NCI-H524 (cell line): ENCODE measurements at regions not wholly inside any gene's neighbourhood (a gene's known extent, or its start where the extent isn't known, plus 50 kb on each side); places are given as distances from the start of the nearest gene placed in this dataset.
"Not testable (repeated sequence)": the region's sequence is repeated elsewhere in the genome, so short reads cannot be mapped to it uniquely, and the experiment has no call there.

Experiments used
- DNase-seq, 2 experiments: peaks; one replicate each; lab custom pipeline; 2025; lab: John Stamatoyannopoulos, UW

- DNase-seq = no peak
These were observed 486.6 kb downstream of the SETD4 start for GRCh38 chr21:35573472-35574374.

DNA sequence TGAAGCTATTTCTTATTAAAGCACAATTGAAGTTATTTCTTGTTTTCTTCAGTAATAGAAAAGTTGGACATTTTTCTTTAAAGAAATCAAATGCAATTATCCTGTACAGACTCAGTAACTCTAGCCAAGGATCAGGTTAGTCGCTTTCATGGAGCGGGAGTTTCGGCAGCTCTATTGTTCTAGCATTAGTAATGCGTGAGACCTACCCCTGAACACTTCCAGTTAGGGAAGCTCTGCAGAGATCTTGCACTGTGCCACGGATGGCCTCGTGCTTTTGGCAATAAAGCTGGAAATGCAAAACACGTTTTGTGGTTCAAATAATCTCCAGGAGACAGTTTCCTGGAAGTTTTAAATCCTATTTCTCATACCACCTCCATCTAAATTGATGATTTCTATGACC is 488.4 kb downstream of the SETD4 start:
- DNase-seq = no peak

DNA sequence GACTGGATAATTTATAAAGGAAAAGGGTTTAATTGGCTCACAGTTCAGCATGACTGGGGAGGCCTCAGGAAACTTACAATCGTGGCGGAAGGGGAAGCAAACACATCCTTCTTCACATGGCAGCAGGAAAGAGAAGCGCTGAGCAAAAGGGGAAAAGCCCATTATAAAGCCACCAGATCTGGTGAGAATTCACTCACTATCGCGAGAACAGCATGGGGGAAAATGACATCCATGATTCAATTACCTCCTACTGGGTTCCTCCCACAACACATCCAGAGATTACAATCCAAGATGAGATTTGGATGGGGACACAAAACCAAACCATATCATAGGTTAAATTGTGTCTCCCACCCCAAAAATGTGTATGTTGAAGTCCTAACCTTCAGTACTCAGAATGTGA is 491.7 kb downstream of the SETD4 start:
- DNase-seq = no peak

DNA sequence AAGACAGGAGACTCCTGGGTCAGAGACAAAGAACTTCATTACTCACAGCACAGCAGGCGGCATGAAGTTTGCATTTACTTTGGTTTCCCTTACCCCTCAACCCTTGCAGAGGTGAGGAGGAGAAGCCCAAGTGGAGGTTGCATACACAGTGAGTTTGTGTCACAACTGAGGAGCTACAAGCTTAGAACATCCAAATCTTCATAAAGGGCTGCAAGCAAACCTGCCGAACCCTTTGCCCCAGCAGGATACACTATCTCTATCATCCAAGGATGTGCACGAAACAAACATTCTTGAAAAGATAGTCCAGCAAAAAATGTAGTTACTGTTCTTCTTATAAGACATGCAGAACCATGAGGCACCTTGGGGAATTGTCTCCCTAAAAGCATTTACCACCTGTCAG is 493.5 kb downstream of the SETD4 start:
- DNase-seq = no peak

DNA sequence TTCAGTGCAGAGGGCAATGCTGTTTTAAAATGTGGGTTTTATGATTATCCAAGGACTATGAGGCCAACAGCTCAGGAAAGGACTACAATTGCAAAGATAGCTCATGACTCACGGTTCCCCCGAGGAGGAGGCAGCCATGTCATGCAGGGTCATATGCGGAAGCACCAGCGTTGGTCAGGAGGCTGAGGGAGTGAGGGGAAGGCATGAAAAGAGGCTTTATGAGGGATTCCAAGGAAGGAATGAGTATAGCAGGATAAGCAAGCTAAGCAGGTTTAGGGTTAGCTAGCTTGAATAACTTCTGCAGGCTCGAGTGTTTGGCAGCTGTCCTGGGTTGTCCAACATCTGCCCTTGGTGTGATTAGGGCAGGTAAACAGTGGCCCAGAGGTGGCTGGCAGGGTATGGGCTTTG is 495.1 kb downstream of the SETD4 start:
- DNase-seq = no peak

DNA sequence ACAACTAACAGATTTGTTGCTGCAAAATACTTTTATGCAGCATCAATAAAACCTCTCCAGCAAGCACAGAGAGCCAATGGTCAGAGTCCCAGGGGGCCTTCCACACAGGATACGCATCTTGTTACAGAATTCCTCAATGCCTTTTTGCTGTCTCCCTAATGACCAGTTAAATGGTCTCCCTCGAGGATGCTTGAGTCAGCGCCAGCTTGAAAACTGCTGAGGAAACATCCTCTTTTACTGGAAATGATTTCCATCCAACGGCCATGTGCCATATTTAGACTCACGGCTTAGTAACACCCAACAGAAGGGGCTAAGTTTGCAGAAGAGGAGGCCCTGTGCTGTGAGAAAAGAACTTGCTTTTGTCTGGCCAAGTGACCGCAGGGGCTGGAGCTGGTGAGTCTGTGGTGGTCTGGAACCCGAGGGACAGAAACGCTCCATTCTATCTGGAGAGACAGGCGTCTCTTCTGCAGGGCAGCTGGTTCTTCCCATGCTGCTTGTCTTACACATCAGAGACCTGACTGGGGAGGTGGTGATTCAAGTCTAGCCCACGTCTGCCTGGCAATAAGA is 496.4 kb downstream of the SETD4 start:
- DNase-seq = peak in 1 of 2 experiments; percentile 17

DNA sequence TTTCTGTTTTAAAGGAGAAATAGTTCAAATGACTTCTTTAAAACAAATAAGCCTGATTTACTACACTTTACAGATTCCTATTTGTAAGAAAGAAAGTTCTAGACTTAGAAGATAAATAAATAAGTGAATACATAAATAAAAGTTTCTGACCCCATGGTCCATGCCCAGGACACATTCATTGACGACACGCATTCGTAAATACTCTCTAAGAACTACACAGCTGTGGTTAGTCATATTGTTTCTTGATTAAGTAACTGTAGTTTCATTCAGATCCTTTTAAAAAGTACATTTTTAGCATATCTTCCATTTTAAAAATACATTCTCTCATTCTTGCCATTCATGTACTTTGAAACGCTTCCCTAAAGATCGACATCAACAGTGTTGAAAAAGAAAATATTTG is 497.4 kb downstream of the SETD4 start:
- DNase-seq = no peak

GRCh38 chr21:35561116-35561515 is 499.2 kb downstream of the SETD4 start:
- DNase-seq = no peak

DNA sequence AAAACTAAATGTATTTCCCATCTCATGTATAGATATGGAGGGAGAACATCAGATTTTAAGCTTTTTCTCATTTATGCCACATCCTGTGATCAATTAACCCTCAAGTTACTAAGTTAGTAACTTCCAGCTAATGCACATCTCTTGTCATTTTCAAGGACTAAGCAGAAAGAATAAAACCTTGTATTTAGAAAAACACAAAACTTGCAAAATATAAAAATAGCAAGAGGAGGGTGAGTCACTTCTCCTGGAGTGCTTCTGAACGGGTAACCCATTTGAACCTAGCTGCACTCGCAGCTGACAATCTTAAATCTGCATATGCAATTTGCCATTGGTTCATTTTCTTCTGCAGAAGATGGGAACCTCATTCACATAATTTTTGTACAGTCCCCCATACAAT is 500.5 kb downstream of the SETD4 start:
- no peak for DNase-seq

- no peak for DNase-seq
These were observed 501.0 kb downstream of the SETD4 start for GRCh38 chr21:35559128-35559828.

DNA sequence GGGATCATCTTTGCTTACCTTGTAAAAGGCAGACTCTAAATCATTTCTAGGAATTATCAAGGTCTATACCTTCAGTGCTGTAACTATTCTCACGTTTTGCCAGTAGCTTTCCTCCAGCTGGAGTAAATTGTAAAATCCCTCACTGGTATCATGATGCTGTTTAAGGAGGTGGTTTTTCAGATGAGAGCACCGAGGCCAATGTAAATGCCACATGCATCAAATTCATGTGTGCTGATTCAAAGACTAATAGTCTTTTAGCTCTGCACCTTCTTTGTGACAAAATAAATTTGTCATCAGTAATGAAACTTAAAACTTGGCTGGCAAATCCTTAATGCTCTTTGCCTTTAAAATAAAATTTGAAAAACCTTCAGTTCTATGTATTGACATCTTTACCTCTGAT is 503.8 kb downstream of the SETD4 start:
- DNase-seq = no peak

DNA sequence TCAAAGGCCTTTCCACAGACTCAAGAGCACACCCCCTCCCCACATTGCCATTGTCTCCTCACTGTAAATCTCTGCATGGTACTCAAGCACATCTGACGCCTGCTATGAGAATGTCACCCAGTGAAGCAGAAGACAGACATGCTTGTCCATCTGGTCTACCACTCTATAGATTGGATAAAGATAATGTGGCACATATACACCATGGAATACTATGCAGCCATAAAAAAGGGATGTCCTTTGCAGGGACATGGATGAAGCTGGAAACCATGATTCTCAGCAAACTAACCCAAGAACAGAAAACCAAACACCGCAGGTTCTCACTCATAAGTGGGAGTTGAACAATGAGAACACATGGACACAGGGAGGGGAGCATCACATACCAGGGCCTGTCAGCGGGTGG is 503.4 kb upstream of the RUNX1 start:
- DNase-seq = not testable (repeated sequence)

DNA sequence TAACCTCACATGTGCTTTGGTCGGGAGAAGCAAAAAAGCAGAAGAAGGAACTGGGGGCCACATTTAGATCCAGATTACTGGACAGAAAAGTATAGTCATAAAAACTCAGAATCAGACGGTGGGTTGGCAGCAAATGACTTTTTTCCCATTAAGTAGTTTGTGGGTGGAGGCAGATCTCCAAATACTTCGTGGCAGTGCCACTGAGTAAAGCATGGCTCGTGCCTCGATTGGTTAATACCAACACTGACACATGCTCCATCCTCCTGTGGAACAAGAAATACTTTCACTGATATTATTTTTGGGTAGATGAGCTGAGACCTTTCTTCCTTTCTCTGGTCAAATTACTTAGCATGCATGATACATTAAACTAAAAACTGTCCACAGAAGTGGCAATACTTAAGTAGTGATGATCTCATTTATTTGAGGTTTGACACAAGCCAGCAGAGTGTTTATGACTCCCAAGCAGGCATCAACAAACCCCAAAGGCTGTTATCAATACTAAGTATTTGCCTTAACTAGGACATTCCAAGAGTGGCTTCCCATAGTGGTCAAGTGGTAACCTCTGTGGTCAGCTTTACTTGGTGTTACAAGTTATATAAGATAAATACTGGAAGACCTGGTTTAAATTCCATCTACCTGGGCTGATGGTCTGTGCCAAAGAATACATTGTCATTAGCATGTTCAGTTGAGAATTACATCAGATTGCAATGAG is 500.0 kb upstream of the RUNX1 start:
- no peak for DNase-seq

- DNase-seq = no peak
These were observed 499.1 kb upstream of the RUNX1 start for GRCh38 chr21:35547946-35548774.

DNA sequence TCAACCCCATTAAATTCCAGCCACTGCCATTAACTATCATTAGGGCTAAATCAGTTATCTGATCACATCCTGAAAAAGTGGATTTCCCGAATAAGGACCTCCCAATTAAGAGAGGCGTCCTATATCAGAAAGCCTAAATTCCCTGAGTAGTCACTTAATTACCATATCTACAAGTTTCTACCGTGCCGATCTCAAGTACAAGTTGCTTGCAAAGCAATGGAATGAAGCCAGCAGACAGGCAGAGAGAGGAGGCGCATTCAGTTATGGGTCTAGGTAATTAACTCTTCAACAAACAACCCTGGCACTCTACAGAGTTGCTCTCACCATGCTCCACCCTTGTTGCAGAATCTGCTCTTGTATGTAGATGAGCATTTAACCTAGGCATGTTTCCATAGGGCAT is 494.6 kb upstream of the RUNX1 start:
- no peak for DNase-seq

- no peak for DNase-seq
These were observed 492.0 kb upstream of the RUNX1 start for GRCh38 chr21:35540950-35541638.

GRCh38 chr21:35538386-35538785 is 489.3 kb upstream of the RUNX1 start:
- DNase-seq = no peak

DNA sequence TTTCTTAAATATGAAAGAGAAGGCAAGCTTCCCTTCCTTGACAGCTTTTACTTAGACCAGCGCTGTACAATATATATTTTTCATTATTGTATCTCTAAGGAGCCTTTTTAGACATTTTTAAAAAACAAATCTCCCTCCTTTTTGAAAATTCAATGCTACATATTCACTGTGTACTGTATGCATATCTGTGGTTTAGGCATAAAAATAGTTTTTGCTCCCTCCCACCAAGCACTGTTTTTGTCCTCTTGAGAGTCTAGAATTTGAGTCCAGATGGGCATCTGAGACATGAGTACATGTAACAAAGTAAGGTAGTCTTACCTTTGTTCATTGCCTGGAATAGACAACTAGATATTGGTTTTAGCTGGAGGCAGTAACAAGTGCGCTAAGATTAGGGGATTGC is 488.5 kb upstream of the RUNX1 start:
- no peak for DNase-seq

GRCh38 chr21:35533893-35534292 is 484.8 kb upstream of the RUNX1 start:
- no peak for DNase-seq

- DNase-seq = no peak
These were observed 481.7 kb upstream of the RUNX1 start for GRCh38 chr21:35530766-35531165.
